Esophagus squamous epithelium (tissue), 4 donors: ENCODE measurements at regions not wholly inside any gene's neighbourhood (a gene's known extent, or its start where the extent isn't known, plus 50 kb on each side); places are given as distances from the start of the nearest gene placed in this dataset.

ENCODE experiments used
- CTCF ChIP-seq, 6 experiments: fragments of 450-650 bp in 4 of 6; fragments of 200-600 bp in 2 of 6; sonication (generic) in 2 of 6; IDR thresholded peaks; one replicate each; pipeline ENCODE4 v1.5.1; 2016 to 2019; ENCODE audit warnings: antibody characterized with exemption in 6 of 6, mild to moderate bottlenecking in 4 of 6, moderate library complexity in 4 of 6
- POLR2A ChIP-seq, 4 donors: fragments of 450-650 bp; IDR thresholded peaks; one replicate each; pipeline ENCODE4 v1.6.1; 2017; ENCODE audit warnings: antibody characterized with exemption in 4 of 4, mild to moderate bottlenecking in 4 of 4, moderate library complexity in 3 of 4

- TF ChIP-seq CTCF (IDR thresholded peaks at IDR 0.05) (no peak), POLR2A (IDR thresholded peaks at IDR 0.05) (no peak)
Measured at GRCh38 chr7:10346032-10346431, 627.6 kb upstream of the PHF14 start.
